CD14-positive monocyte (primary cell): ENCODE measurements at regions not wholly inside any gene's neighbourhood (a gene's known extent, or its start where the extent isn't known, plus 50 kb on each side); places are given as distances from the start of the nearest gene placed in this dataset.

Experiments
- DNase-seq, 3 donors: peaks; one replicate each; pipeline ENCODE4 v3.0.0-alpha.2; 2011 to 2022
- H2AFZ ChIP-seq: 2 replicates; pipeline ENCODE4 v1.6.0; 2012; ENCODE audit warnings: mild to moderate bottlenecking, low read depth, low read length, inconsistent platforms; ENCODE audit not compliant: insufficient read depth, poor library complexity, severe bottlenecking
- H3K27ac ChIP-seq, 2 donors: 1 replicate in 1 of 2; 2 replicates in 1 of 2; pipeline ENCODE4 v1.5.1; 2012 to 2013; ENCODE audit warnings: low read length in 2 of 2, control low read depth in 1 of 2, inconsistent platforms in 1 of 2, low read depth in 1 of 2, mild to moderate bottlenecking in 1 of 2
- H3K27me3 ChIP-seq, 2 donors: one replicate each; pipeline versions ENCODE4 v1.6.0 to v1.6.1; 2011 to 2013; ENCODE audit warnings: low read length in 2 of 2; ENCODE audit not compliant: control insufficient read depth in 2 of 2, insufficient read depth in 2 of 2
- H3K36me3 ChIP-seq, 2 donors: replicated peaks in 1 of 2; 1 replicate in 1 of 2; 2 replicates in 1 of 2; pipeline versions ENCODE4 v1.5.1 to v1.6.1; 2012 to 2013; ENCODE audit warnings: low read length in 2 of 2, control low read depth in 1 of 2, inconsistent platforms in 1 of 2, mild to moderate bottlenecking in 1 of 2; ENCODE audit not compliant: insufficient read depth in 2 of 2, control insufficient read depth in 1 of 2
- H3K4me1 ChIP-seq, 2 donors: 1 replicate in 1 of 2; 2 replicates in 1 of 2; pipeline versions ENCODE4 v1.5.1 to v1.6.1; 2012 to 2013; ENCODE audit warnings: low read length in 2 of 2, control low read depth in 1 of 2, inconsistent platforms in 1 of 2, mild to moderate bottlenecking in 1 of 2, moderate library complexity in 1 of 2; ENCODE audit not compliant: insufficient read depth in 2 of 2, control insufficient read depth in 1 of 2
- H3K4me2 ChIP-seq: replicated peaks from 2 replicates; pipeline ENCODE3; 2012; ENCODE audit warnings: low read length, moderate library complexity, mild to moderate bottlenecking; ENCODE audit not compliant: poor library complexity, severe bottlenecking; ENCODE audit errors: extremely low read depth
- H3K4me3 ChIP-seq, 3 experiments: fragments of 200-600 bp in 1 of 3; sonication (generic) in 1 of 3; replicated peaks in 1 of 3; 1 replicate in 2 of 3; 2 replicates in 1 of 3; pipeline ENCODE4 v1.5.1; 2011 to 2013; ENCODE audit warnings: low read length in 3 of 3, mild to moderate bottlenecking in 3 of 3, control low read depth in 2 of 3, low read depth in 2 of 3, inconsistent platforms in 1 of 3, moderate library complexity in 1 of 3
- H3K79me2 ChIP-seq: 2 replicates; pipeline ENCODE4 v1.6.0; 2012; ENCODE audit warnings: mild to moderate bottlenecking, control low read depth, inconsistent platforms, low read length, moderate library complexity; ENCODE audit not compliant: insufficient read depth
- H3K9ac ChIP-seq: 2 replicates; pipeline ENCODE4 v1.6.0; 2017; ENCODE audit warnings: low read length, mild to moderate bottlenecking; ENCODE audit not compliant: insufficient read depth, poor library complexity, severe bottlenecking
- H3K9me3 ChIP-seq, 2 donors: replicated peaks in 1 of 2; 1 replicate in 1 of 2; 2 replicates in 1 of 2; pipeline versions ENCODE4 v1.5.1 to v1.6.1; 2012 to 2013; ENCODE audit warnings: low read length in 2 of 2, control low read depth in 1 of 2; ENCODE audit not compliant: control insufficient read depth in 1 of 2, insufficient read depth in 1 of 2
- H4K20me1 ChIP-seq: 2 replicates; pipeline ENCODE4 v1.6.0; 2012; ENCODE audit warnings: mild to moderate bottlenecking, low read length, control low read depth, moderate library complexity; ENCODE audit not compliant: insufficient read depth
- H3K27ac Mint-ChIP-seq, 7 donors: one replicate each; pipeline ENCODE4 v1.8.0; 2020; ENCODE audit warnings: mild to moderate bottlenecking in 7 of 7, mixed read lengths in 7 of 7, moderate library complexity in 6 of 7, inconsistent platforms in 2 of 7
- H3K27me3 Mint-ChIP-seq, 3 donors: one replicate each; pipeline ENCODE4 v1.8.0; 2021 to 2022; ENCODE audit warnings: low read depth in 3 of 3, mild to moderate bottlenecking in 3 of 3, mixed read lengths in 3 of 3, moderate library complexity in 3 of 3, inconsistent platforms in 1 of 3
- H3K36me3 Mint-ChIP-seq, 2 donors: one replicate each; pipeline ENCODE4 v1.8.0; 2020; ENCODE audit warnings: mixed read lengths in 2 of 2, inconsistent platforms in 1 of 2, mild to moderate bottlenecking in 1 of 2
- H3K4me1 Mint-ChIP-seq: one replicate; pipeline ENCODE4 v1.8.0; 2020; ENCODE audit warnings: mild to moderate bottlenecking, mixed read lengths
- H3K4me3 Mint-ChIP-seq, 2 donors: one replicate each; pipeline ENCODE4 v1.8.0; 2020; ENCODE audit warnings: mild to moderate bottlenecking in 2 of 2, mixed read lengths in 2 of 2, moderate library complexity in 1 of 2
- H3K9me3 Mint-ChIP-seq, 7 donors: one replicate each; pipeline ENCODE4 v1.8.0; 2020 to 2022; ENCODE audit warnings: mixed read lengths in 7 of 7, mild to moderate bottlenecking in 6 of 7, moderate library complexity in 6 of 7, inconsistent platforms in 2 of 7
- WGBS: methylation state at CpG from one replicate; pipeline ENCODE4 v1.1.5; 2013; ENCODE audit warnings: missing lambda C conversion rate; ENCODE audit not compliant: insufficient coverage; 5-methylcytosine and 5-hydroxymethylcytosine counted together
- intact Hi-C, 2 donors: fragments of 100-400 bp; cut with micrococcal nuclease; formaldehyde crosslinking; loops; one replicate each; pipeline versions ENCODE4 v1.15.0 to v1.15.1; 2023
- TF ChIP-seq, protein P1 (sequence below): fragments of 200-600 bp; IDR thresholded peaks from one replicate; pipeline ENCODE4 v1.8.0; 2022; ENCODE audit warnings: antibody characterized with exemption, mild to moderate bottlenecking

DNA sequence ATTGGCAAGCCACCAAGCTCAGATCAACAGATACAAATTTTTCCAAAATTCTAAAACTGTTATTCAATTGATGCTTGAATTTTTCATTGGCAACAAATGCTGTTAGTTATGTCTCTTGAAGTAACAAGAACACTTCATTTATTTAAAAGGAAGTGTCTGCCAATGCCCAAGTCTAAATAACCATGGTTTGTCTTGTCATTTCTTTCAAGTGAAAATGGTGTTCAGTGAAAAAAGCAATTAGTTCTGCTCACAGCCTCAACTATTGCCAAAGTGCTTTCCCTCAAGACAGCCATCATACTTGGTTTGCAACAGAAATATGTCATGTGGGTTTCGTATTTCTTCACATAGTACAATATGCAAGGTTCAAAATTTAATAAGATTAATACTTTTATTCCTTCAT is 312.6 kb upstream of the LMCD1 start:
- Histone ChIP-seq H3K4me3 (no peak overlapping the region), H4K20me1 (no peaks in the 10 kb centered on the region), H3K27me3 (no peaks in the 10 kb centered on the region), H3K27ac (no peak overlapping the region), H3K36me3 (no peaks in the 10 kb centered on the region), H3K4me1 (no peaks in the 10 kb centered on the region), H3K4me2 (no peak overlapping the region), H3K79me2 (no peaks in the 10 kb centered on the region), H2AFZ (no peak overlapping the region), H3K9ac (no peak overlapping the region), H3K9me3 (peaks cover 8 to 18% of the 10 kb centered on the region in 2 donors)
- no peak for DNase-seq
- Mint-ChIP-seq H3K9me3 (peaks cover 9 to 29% (median 17%) of the 10 kb centered on the region in 7 donors), H3K36me3 (no peaks in the 10 kb centered on the region), H3K27me3 (no peaks in the 10 kb centered on the region), H3K27ac (no peak overlapping the region), H3K4me3 (no peak overlapping the region), H3K4me1 (peaks cover 10% of the 10 kb centered on the region)
- TF ChIP-seq, protein P1, sequence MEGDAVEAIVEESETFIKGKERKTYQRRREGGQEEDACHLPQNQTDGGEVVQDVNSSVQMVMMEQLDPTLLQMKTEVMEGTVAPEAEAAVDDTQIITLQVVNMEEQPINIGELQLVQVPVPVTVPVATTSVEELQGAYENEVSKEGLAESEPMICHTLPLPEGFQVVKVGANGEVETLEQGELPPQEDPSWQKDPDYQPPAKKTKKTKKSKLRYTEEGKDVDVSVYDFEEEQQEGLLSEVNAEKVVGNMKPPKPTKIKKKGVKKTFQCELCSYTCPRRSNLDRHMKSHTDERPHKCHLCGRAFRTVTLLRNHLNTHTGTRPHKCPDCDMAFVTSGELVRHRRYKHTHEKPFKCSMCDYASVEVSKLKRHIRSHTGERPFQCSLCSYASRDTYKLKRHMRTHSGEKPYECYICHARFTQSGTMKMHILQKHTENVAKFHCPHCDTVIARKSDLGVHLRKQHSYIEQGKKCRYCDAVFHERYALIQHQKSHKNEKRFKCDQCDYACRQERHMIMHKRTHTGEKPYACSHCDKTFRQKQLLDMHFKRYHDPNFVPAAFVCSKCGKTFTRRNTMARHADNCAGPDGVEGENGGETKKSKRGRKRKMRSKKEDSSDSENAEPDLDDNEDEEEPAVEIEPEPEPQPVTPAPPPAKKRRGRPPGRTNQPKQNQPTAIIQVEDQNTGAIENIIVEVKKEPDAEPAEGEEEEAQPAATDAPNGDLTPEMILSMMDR = no peak
- intact Hi-C loops = no loop called here
- WGBS = no CpG with 5 or more reads among the region's 1 CpG

- peak overlapping the region in 1 of 2 donors; percentile 25 for H3K27ac ChIP-seq
- DNase-seq = no peak
- WGBS = 83% methylated on average over 1 of the region's 1 CpG
- no peaks in the 10 kb centered on the region for H3K4me1 ChIP-seq
- no peak overlapping the region for H3K9ac ChIP-seq
- peaks cover 9 to 28% (median 20%) of the 10 kb centered on the region in 7 donors for H3K9me3 Mint-ChIP-seq
- TF ChIP-seq, protein P1 = no peak
- H3K4me2 ChIP-seq = no peak overlapping the region
- H3K27me3 ChIP-seq = no peaks in the 10 kb centered on the region
- H3K27ac Mint-ChIP-seq = peak overlapping the region in 4 of 7 donors; percentile 54 to 79 (median 64)
- no peaks in the 10 kb centered on the region for H3K36me3 ChIP-seq
- peaks cover 12 to 26% of the 10 kb centered on the region in 2 donors for H3K9me3 ChIP-seq
- no peaks in the 10 kb centered on the region for H3K36me3 Mint-ChIP-seq
- intact Hi-C loops = no loop called here
- H3K27me3 Mint-ChIP-seq = no peaks in the 10 kb centered on the region
- H3K4me1 Mint-ChIP-seq = no peaks in the 10 kb centered on the region
- H2AFZ ChIP-seq = no peak overlapping the region
- H3K4me3 ChIP-seq = no peak overlapping the region
- H3K79me2 ChIP-seq = no peaks in the 10 kb centered on the region
- no peaks in the 10 kb centered on the region for H4K20me1 ChIP-seq
- no peak overlapping the region for H3K4me3 Mint-ChIP-seq
Observed at GRCh38 chr3:8191406-8191805, 310.2 kb upstream of the LMCD1 start.
